NT2/D1 (cell line): ENCODE measurements at regions not wholly inside any gene's neighbourhood (a gene's known extent, or its start where the extent isn't known, plus 50 kb on each side); places are given as distances from the start of the nearest gene placed in this dataset.

Experiments used
- SUZ12 ChIP-seq: IDR thresholded peaks from 2 replicates; pipeline ENCODE4 v1.6.1; 2011; ENCODE audit not compliant: insufficient read length, insufficient read depth; ENCODE audit errors: extremely low read depth
- YY1 ChIP-seq: IDR thresholded peaks from 2 replicates; pipeline ENCODE4 v1.6.1; 2011; ENCODE audit not compliant: insufficient read length, insufficient read depth
- ZNF274 ChIP-seq: IDR thresholded peaks from 2 replicates; pipeline ENCODE4 v1.6.1; 2011; ENCODE audit warnings: mild to moderate bottlenecking, low read depth, low read length

- TF ChIP-seq YY1: no peak
- TF ChIP-seq ZNF274: no peak
- no peak for TF ChIP-seq SUZ12
Observed at GRCh38 chr12:33192226-33192625, 247.4 kb downstream of the SYT10 start.
